ENCODE measurements at regions not wholly inside any gene's neighbourhood (a gene's known extent, or its start where the extent isn't known, plus 50 kb on each side); places are given as distances from the start of the nearest gene placed in this dataset.

DNA sequence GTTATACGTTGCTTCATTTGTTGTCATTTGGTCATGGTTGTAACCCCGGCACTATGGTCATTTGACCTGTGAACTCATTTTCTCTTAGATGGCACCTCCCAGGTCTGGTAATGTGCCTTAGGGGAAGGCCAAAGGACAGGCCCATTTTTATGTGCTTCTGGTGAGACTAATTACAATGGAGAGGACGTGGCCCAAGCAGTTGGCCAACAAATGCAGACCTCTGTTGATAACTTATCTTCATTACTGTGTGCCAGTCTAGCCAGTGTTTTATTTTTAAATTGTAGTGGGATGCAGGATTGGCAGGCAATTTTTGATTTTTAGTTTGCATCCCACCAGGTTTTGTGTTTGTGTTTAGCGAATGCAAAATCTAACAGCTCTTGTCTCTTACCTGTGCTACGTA lies 321.5 kb upstream of the AKR1E2 start:
- no peak for DNase-seq (ENCODE audit: low read depth in 4 of 4, low spot score in 3 of 4)

DNA sequence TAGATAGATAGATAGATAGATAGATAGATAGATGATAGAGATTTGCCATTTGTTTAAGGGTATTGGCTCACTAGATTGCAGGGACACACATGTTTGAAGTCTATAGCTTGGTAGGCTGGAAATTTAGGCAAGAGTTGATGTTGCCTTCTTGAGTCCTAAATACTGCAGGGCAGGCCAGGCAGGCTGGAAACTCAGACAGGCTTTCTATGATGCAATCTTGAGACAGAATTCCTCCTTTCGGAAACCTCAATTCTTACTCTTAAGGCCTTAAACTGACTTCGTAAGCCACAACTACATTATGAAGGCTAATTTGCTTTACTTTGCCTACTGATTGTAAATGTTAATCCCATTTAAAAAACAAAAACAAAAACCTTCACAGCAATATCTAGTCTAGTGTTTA lies 322.9 kb upstream of the AKR1E2 start:
- no peak for DNase-seq (ENCODE audit: low read depth in 4 of 4, low spot score in 3 of 4)

GRCh38 chr10:4501306-4501705 lies 324.7 kb upstream of the AKR1E2 start:
- DNase-seq (ENCODE audit: low read depth in 4 of 4, low spot score in 3 of 4), result no peak

GRCh38 chr10:4498711-4499251 lies 327.2 kb upstream of the AKR1E2 start:
- no peak for DNase-seq (ENCODE audit: low read depth in 4 of 4, low spot score in 3 of 4)

GRCh38 chr10:4494551-4494950 lies 331.5 kb upstream of the AKR1E2 start:
- DNase-seq (ENCODE audit: low read depth in 4 of 4, low spot score in 3 of 4), result no peak

DNA sequence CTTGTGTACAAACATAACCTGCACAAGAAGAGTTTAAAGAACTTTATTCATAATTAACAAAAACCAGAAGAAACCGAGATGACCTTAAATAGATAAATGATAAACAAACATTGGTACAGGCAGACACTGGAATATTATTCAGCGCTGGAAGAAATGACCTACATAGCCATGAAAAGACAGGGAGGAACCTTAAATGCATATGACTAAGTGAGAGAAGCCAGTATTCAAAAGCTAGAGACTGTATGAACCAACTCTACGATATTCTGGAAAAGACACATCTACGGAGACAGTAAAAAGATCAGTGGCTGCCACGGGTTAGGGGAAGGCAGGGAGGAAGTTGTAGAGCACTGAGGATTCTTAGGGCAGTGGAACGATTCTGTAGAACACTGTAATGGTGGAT lies 333.8 kb upstream of the AKR1E2 start:
- DNase-seq (ENCODE audit: low read depth in 4 of 4, low spot score in 3 of 4), result no peak

GRCh38 chr10:4488904-4489303 lies 337.1 kb upstream of the AKR1E2 start:
- no peak for DNase-seq (ENCODE audit: low read depth in 4 of 4, low spot score in 3 of 4)

DNA sequence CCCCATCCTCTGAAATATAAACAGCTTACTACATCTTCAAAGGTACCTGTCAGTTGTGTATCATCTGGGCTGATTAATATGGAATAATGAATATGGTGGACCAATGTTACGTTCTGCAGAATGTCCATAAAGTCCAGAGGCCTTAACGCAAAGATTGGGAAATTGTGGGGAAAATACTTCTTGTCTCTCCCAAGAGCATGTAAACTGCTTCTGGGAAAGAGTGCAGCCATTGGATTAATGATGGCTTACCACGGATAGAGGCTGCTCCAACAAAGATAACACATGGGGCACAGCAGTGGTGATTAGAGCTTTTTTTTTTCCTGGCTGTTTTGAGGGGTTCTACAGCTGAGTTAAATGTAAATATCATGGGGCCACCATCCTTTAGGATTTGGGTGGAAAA lies 340.4 kb upstream of the AKR1E2 start:
- DNase-seq (ENCODE audit: low read depth in 4 of 4, low spot score in 3 of 4), result no peak

- no peak for DNase-seq (ENCODE audit: low read depth in 4 of 4, low spot score in 3 of 4)
Observed at GRCh38 chr10:4483811-4484210, 342.2 kb upstream of the AKR1E2 start.

DNA sequence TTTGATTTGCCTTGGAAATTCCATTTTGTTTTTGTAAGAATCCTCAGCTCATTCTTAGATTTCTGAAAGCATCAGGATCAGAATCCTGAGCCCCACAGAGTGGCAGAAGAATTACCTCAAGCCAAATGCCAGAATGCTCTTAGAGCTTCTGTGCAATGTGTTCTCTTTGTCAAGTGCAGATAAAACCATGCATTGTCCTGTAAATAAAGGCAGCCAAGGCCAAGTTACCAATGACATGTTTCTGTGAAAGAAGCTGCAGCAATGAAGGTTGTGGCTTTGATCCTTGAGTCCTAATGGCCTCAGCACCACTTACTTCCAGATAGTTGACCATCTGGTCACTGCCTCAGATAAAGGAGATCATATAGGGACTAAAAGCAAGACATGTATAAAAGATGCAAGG lies 343.3 kb upstream of the AKR1E2 start:
- no peak for DNase-seq (ENCODE audit: low read depth in 4 of 4, low spot score in 3 of 4)

DNA sequence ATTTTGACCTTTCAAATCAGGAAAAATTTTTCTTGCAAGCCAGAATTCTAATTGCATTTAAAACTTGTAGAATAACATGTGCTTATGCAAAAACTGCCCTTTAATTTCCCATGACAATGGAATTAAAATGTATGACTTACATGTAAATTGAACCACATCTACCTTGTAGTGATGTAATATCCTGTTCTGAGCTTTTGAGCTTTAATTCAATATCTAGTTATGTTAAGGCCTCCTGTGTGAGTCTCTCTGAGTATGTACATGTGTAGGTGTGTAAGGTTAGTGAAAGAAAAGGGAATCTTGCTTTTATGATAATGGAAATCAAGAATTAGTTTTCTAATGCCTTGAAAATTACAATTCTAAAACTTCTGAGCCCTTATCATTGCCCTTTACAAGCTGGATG lies 344.8 kb upstream of the AKR1E2 start:
- DNase-seq (ENCODE audit: low read depth in 4 of 4, low spot score in 3 of 4), result no peak

DNA sequence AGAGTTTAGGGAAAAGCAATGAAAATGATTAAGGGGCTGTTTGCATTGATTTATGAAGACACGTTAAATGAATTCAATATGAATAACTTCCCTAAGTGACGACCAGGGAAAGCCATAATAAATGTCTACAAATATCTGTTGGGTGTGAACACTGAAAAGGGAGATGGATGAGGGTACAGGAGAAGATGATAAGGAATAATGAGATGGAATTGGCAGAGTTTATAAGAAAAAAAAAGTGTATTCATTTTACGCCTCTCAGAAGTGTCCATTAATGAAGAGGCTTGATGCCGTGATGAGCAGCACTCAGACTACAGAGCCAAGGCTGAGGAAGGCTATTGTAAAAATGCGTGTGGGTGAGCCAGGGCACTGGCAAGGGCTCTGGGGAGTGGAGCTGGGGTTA lies 346.7 kb upstream of the AKR1E2 start:
- no peak for DNase-seq (ENCODE audit: low read depth in 4 of 4, low spot score in 3 of 4)

DNA sequence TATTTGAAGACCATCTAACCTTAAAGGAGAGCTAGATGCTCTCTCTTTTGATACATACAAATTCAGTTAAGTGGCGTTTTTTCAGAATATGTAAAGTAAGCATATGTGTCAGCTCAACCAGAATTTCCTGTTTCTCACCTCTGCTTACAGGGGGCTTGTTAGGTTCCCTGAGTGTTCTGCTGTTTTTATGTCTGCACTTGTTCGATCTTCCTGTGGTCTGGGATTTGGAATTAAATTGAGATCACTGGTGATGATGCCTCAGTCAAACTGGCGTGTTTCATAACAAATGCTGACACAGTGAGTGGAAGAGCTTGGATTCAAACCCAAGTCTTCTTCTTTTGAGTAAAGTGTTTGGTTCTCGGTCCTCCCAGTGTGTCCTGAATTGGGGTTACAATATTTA lies 348.3 kb upstream of the AKR1E2 start:
- DNase-seq (ENCODE audit: low read depth in 4 of 4, low spot score in 3 of 4), result no peak

DNA sequence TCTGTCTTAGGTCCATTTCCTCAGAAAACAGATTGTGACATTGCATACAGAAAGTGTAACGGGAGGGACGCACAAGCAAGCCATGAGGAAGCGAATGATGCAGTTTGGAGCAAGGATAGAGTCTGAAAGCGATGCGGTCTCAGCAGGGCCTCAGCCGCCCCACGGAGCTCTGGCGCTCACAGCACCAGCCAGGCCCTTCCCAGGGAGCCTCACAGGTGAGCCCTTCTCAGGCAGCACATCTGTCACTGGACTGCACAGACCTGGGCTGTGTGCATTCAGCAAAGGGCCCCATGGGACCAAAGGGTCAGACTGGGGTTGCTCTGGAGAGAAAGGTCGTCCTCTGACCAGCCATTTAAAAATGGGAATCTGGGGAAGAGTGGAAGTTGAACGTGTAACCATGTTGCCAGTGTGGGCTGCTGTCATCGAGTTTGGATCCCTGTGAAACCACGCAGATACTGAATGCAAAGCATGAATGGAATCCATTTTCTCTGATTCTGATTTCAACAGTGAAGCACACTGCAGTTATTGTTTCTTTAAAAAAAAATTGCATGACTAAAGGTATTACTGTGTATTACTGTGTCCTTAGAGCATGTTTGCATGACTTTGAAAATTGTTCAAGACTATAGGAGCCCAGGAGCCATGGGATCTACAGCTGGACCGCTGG lies 350.0 kb upstream of the AKR1E2 start:
- no peak for DNase-seq (ENCODE audit: low read depth in 4 of 4, low spot score in 3 of 4)

DNA sequence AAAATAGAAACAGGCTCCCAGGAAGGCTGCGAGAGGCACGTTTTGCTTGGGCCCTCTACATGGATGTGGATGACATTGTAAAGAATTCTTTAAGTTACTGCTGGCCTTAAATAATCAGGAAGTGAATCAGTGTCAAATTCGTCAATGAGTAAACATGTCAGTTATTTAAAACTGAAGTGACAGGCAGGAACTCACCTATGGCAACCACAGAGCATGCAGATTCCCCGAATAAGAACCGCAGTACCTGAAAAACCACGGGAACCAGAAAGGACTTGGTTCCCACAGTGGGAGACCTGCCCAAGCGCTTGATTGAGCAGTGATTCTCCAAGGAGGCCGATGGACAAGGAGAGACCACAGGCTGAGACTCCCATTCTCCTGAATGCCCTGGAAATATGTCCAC lies 351.2 kb upstream of the AKR1E2 start:
- DNase-seq (ENCODE audit: low read depth in 4 of 4, low spot score in 3 of 4), result no peak

DNA sequence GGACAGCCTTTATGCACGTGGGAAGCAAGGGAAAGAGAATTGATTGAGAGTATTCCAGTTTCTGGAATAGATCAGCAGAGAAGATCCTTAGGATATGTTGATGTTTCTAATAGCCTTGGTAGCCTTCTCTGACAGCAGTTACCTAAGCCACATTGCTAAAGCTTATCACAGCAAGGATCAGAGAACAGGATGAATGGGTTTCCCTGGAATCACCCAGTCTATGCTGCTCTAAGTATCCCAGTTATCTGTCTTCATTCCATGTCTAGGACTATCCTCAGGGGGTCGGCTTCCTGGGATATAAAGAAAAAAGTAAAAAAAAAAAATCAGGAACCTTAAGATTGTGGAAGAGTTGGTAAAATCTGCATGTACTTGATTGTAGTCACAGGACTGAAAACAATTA lies 352.0 kb upstream of the AKR1E2 start:
- DNase-seq (ENCODE audit: low read depth in 4 of 4, low spot score in 3 of 4), result no peak

GRCh38 chr10:4472190-4472904 lies 353.7 kb upstream of the AKR1E2 start:
- no peak for DNase-seq (ENCODE audit: low read depth in 4 of 4, low spot score in 3 of 4)

DNA sequence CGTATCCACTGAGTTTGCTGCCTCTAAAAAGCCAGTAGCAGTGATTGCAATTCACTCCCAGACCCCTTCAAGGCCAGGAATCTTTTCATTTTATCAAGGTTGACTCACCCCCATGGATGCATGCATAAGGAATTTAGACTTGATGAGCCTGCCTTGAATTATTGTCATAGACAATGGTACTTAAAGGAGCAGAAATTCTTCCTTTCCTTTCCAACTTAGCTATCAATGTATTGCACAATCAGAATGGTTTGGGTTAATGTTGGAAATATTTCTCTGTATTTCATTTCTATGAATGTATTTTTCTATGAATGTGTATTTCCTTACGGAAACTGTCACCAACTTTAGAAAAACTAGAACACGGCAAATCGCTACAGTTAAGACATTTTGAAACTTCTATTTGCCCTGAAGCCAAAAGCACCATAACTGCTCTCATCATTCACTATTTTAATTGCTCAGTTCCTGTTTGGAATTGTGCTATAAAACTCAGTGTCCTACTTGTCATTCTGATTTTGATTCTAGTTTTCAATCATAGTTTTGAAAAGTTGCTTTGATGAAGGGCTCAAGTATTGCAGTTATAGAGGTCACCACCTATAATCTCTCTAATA lies 355.7 kb upstream of the AKR1E2 start:
- DNase-seq (ENCODE audit: low read depth in 4 of 4, low spot score in 3 of 4), result no peak

GRCh38 chr10:4467481-4467880 lies 358.5 kb upstream of the AKR1E2 start:
- peak in 2 of 4 donors; percentile 22 to 37 for DNase-seq (ENCODE audit: low read depth in 4 of 4, low spot score in 3 of 4)

GRCh38 chr10:4460267-4460666 lies 365.7 kb upstream of the AKR1E2 start:
- DNase-seq (ENCODE audit: low read depth in 4 of 4, low spot score in 3 of 4), result no peak

DNA sequence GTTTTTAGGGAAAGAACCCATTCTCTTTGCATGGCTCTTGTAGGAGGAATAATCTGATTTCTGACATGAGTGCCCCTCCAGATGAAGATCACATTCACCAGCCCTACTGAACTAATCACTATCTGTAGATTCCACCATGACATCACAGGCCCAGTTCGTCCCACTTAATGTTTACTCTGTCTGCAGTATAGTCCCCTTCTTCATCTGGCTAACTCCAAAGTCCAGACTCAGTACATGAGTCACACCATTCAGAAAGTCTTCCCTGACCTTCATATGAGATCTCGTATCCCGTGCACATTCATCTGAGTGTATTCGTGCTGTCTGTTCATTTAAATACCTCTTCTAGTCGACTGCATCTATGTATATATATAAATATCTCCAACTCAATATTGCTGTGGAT lies 366.5 kb upstream of the AKR1E2 start:
- DNase-seq (ENCODE audit: low read depth in 4 of 4, low spot score in 3 of 4), result no peak

DNA sequence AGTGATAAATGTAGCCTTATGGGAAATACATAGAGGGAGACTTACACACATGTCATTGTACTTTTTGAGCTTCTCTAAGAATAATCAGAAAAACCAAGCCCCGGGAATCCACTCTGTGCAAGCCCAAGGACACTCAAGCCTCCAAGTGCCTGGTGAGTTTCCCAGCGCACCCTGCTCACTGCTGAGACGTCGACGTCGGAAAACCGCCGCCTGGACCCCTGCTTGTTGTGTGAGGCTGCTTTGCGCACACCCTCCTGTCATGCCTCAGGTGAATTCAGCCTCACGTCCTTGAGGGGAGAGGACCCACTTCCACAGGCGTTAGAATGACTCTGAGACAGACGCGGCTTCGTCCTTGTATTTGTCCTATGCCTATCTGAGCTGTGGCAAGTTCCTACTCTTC lies 368.4 kb upstream of the AKR1E2 start:
- DNase-seq (ENCODE audit: low read depth in 4 of 4, low spot score in 3 of 4), result no peak
